ENCODE measurements at regions not wholly inside any gene's neighbourhood (a gene's known extent, or its start where the extent isn't known, plus 50 kb on each side); places are given as distances from the start of the nearest gene placed in this dataset.

GRCh38 chr1:30609336-30609998 lies 113.9 kb downstream of the MATN1 start:
- no peaks in the 10 kb centered on the region for H3K4me1 ChIP-seq (ENCODE audit: insufficient read depth, insufficient read length)
- no peak for DNase-seq (ENCODE audit: low read depth, low spot score)
- no peaks in the 10 kb centered on the region for H3K36me3 ChIP-seq (ENCODE audit: insufficient read depth, insufficient read length, low read length)
- no peak overlapping the region for H3K9ac ChIP-seq (ENCODE audit: insufficient read length, low read depth)
- H3K9me3 ChIP-seq (ENCODE audit: insufficient read depth, low read length): no peaks in the 10 kb centered on the region
- H3K4me3 ChIP-seq (ENCODE audit: insufficient read length, low read depth): no peak overlapping the region
- H3K27me3 ChIP-seq (ENCODE audit: insufficient read depth, insufficient read length): no peaks in the 10 kb centered on the region
- TF ChIP-seq YY1 (IDR thresholded peaks at IDR 0.05; ENCODE audit: insufficient read depth, insufficient read length) (no peak), ZNF274 (IDR thresholded peaks at IDR 0.05; ENCODE audit: low read depth, low read length) (no peak), SUZ12 (IDR thresholded peaks at IDR 0.05; ENCODE audit: extremely low read depth, insufficient read depth, insufficient read length) (no peak)

- TF ChIP-seq YY1 (IDR thresholded peaks at IDR 0.05; ENCODE audit: insufficient read depth, insufficient read length) (no peak), ZNF274 (IDR thresholded peaks at IDR 0.05; ENCODE audit: low read depth, low read length) (no peak), SUZ12 (IDR thresholded peaks at IDR 0.05; ENCODE audit: extremely low read depth, insufficient read depth, insufficient read length) (no peak)
- Histone ChIP-seq H3K9me3 (ENCODE audit: insufficient read depth, low read length) (no peaks in the 10 kb centered on the region), H3K27me3 (ENCODE audit: insufficient read depth, insufficient read length) (no peaks in the 10 kb centered on the region)
These were observed 115.7 kb downstream of the MATN1 start for GRCh38 chr1:30607723-30608122.

GRCh38 chr1:30606166-30606565 lies 117.2 kb downstream of the MATN1 start:
- Histone ChIP-seq H3K4me3 (ENCODE audit: insufficient read length, low read depth) (no peak overlapping the region), H3K27me3 (ENCODE audit: insufficient read depth, insufficient read length) (no peaks in the 10 kb centered on the region), H3K9ac (ENCODE audit: insufficient read length, low read depth) (peak overlapping the region; percentile 17), H3K9me3 (ENCODE audit: insufficient read depth, low read length) (peaks cover 3% of the 10 kb centered on the region; the same call in 1 of the 2 replicates), H3K4me1 (ENCODE audit: insufficient read depth, insufficient read length) (no peaks in the 10 kb centered on the region), H3K36me3 (ENCODE audit: insufficient read depth, insufficient read length, low read length) (no peaks in the 10 kb centered on the region)
- TF ChIP-seq ZNF274 (IDR thresholded peaks at IDR 0.05; ENCODE audit: low read depth, low read length) (no peak), SUZ12 (IDR thresholded peaks at IDR 0.05; ENCODE audit: extremely low read depth, insufficient read depth, insufficient read length) (no peak), YY1 (IDR thresholded peaks at IDR 0.05; ENCODE audit: insufficient read depth, insufficient read length) (no peak)
- DNase-seq (ENCODE audit: low read depth, low spot score): no peak

More at GRCh38 chr1:30607723-30608122, 115.7 kb downstream of the MATN1 start:
- no peak overlapping the region for H3K9ac ChIP-seq (ENCODE audit: insufficient read length, low read depth)
- H3K36me3 ChIP-seq (ENCODE audit: insufficient read depth, insufficient read length, low read length): no peaks in the 10 kb centered on the region
- H3K4me3 ChIP-seq (ENCODE audit: insufficient read length, low read depth): no peak overlapping the region
- DNase-seq (ENCODE audit: low read depth, low spot score): no peak
- no peaks in the 10 kb centered on the region for H3K4me1 ChIP-seq (ENCODE audit: insufficient read depth, insufficient read length)

- Histone ChIP-seq H3K4me3 (ENCODE audit: insufficient read length, low read depth) (no peak overlapping the region), H3K9ac (ENCODE audit: insufficient read length, low read depth) (no peak overlapping the region), H3K36me3 (ENCODE audit: insufficient read depth, insufficient read length, low read length) (no peaks in the 10 kb centered on the region), H3K4me1 (ENCODE audit: insufficient read depth, insufficient read length) (no peaks in the 10 kb centered on the region), H3K9me3 (ENCODE audit: insufficient read depth, low read length) (peaks cover 6% of the 10 kb centered on the region; the same call in 1 of the 2 replicates), H3K27me3 (ENCODE audit: insufficient read depth, insufficient read length) (no peaks in the 10 kb centered on the region)
- no peak for TF ChIP-seq SUZ12 (IDR thresholded peaks at IDR 0.05; ENCODE audit: extremely low read depth, insufficient read depth, insufficient read length)
- TF ChIP-seq ZNF274 (IDR thresholded peaks at IDR 0.05; ENCODE audit: low read depth, low read length): no peak
- no peak for TF ChIP-seq YY1 (IDR thresholded peaks at IDR 0.05; ENCODE audit: insufficient read depth, insufficient read length)
- no peak for DNase-seq (ENCODE audit: low read depth, low spot score)
These were observed 117.9 kb downstream of the MATN1 start for GRCh38 chr1:30605441-30605920.

- no peak for DNase-seq (ENCODE audit: low read depth, low spot score)
- H3K36me3 ChIP-seq (ENCODE audit: insufficient read depth, insufficient read length, low read length): no peaks in the 10 kb centered on the region
- peaks cover 6% of the 10 kb centered on the region; the same call in 1 of the 2 replicates for H3K9me3 ChIP-seq (ENCODE audit: insufficient read depth, low read length)
- H3K4me3 ChIP-seq (ENCODE audit: insufficient read length, low read depth): no peak overlapping the region
- H3K9ac ChIP-seq (ENCODE audit: insufficient read length, low read depth): no peak overlapping the region
- H3K27me3 ChIP-seq (ENCODE audit: insufficient read depth, insufficient read length): no peaks in the 10 kb centered on the region
- TF ChIP-seq SUZ12 (IDR thresholded peaks at IDR 0.05; ENCODE audit: extremely low read depth, insufficient read depth, insufficient read length) (no peak), YY1 (IDR thresholded peaks at IDR 0.05; ENCODE audit: insufficient read depth, insufficient read length) (no peak), ZNF274 (IDR thresholded peaks at IDR 0.05; ENCODE audit: low read depth, low read length) (no peak)
- H3K4me1 ChIP-seq (ENCODE audit: insufficient read depth, insufficient read length): no peaks in the 10 kb centered on the region
These were observed 118.5 kb downstream of the MATN1 start for GRCh38 chr1:30604801-30605440.

- DNase-seq (ENCODE audit: low read depth, low spot score): no peak
- TF ChIP-seq ZNF274 (IDR thresholded peaks at IDR 0.05; ENCODE audit: low read depth, low read length) (no peak), SUZ12 (IDR thresholded peaks at IDR 0.05; ENCODE audit: extremely low read depth, insufficient read depth, insufficient read length) (no peak), YY1 (IDR thresholded peaks at IDR 0.05; ENCODE audit: insufficient read depth, insufficient read length) (no peak)
- H3K9ac ChIP-seq (ENCODE audit: insufficient read length, low read depth): no peak overlapping the region
- peaks cover 6% of the 10 kb centered on the region; the same call in 1 of the 2 replicates for H3K9me3 ChIP-seq (ENCODE audit: insufficient read depth, low read length)
- no peaks in the 10 kb centered on the region for H3K27me3 ChIP-seq (ENCODE audit: insufficient read depth, insufficient read length)
- no peaks in the 10 kb centered on the region for H3K36me3 ChIP-seq (ENCODE audit: insufficient read depth, insufficient read length, low read length)
- H3K4me1 ChIP-seq (ENCODE audit: insufficient read depth, insufficient read length): no peaks in the 10 kb centered on the region
- no peak overlapping the region for H3K4me3 ChIP-seq (ENCODE audit: insufficient read length, low read depth)
These were observed 120.1 kb downstream of the MATN1 start for GRCh38 chr1:30603081-30603858.

Measured in NT2/D1 (cell line).